PC-9 (cell line): ENCODE measurements at regions not wholly inside any gene's neighbourhood (a gene's known extent, or its start where the extent isn't known, plus 50 kb on each side); places are given as distances from the start of the nearest gene placed in this dataset.

Experiments used
- BruUV-seq: library from RNA; stranded (reverse); fragments of 400-500 nt; replicated peaks from 2 replicates; lab custom pipeline; 2021; lab: Mats Ljungman, UMichigan
- CTCF ChIA-PET: fragments of 300-600 bp; sonication (Branson Sonifier 250); formaldehyde crosslinking; loops from one replicate; lab custom pipeline; 2022; ENCODE audit warnings: antibody characterized with exemption; lab: Charles Lee
- POLR2A ChIA-PET: fragments of 300-600 bp; sonication (Branson Sonifier 250); formaldehyde crosslinking; loops from one replicate; lab custom pipeline; 2022; ENCODE audit warnings: antibody characterized with exemption; ENCODE audit not compliant: unreplicated experiment; lab: Charles Lee
- DNase-seq, 2 experiments: peaks; one replicate each; pipeline versions ENCODE4 v3.0.0 to v3.0.0-alpha.2; 2015 to 2022; ENCODE audit warnings: mixed read lengths in 1 of 2
- H2AFZ ChIP-seq: fragments of 200-600 bp; sonication (generic); 2 replicates; pipeline ENCODE4 v1.8.1; 2017; ENCODE audit warnings: antibody characterized with exemption
- H3F3A ChIP-seq: fragments of 200-600 bp; sonication (generic); 2 replicates; pipeline ENCODE4 v1.8.1; 2017; ENCODE audit warnings: antibody characterized with exemption, mild to moderate bottlenecking, low read depth; ENCODE audit not compliant: insufficient read depth
- H3K27ac ChIP-seq: fragments of 200-600 bp; sonication (generic); 2 replicates; pipeline ENCODE4 v1.6.1; 2016; ENCODE audit warnings: mixed run types
- H3K27me3 ChIP-seq: fragments of 200-600 bp; sonication (generic); 2 replicates; pipeline ENCODE4 v1.6.1; 2016; ENCODE audit warnings: low read depth, mixed run types; ENCODE audit not compliant: insufficient read depth
- H3K36me3 ChIP-seq: fragments of 200-600 bp; sonication (generic); 2 replicates; pipeline ENCODE4 v1.6.1; 2016; ENCODE audit warnings: low read depth, mixed run types
- H3K4me1 ChIP-seq: fragments of 200-600 bp; sonication (generic); replicated peaks from 2 replicates; pipeline ENCODE4 v1.6.1; 2016; ENCODE audit warnings: mixed run types; ENCODE audit not compliant: insufficient read depth
- H3K4me2 ChIP-seq: fragments of 200-600 bp; sonication (generic); 2 replicates; pipeline ENCODE4 v1.6.1; 2017; ENCODE audit warnings: mixed run types
- H3K4me3 ChIP-seq: fragments of 200-600 bp; sonication (generic); 2 replicates; pipeline ENCODE4 v1.6.1; 2016; ENCODE audit warnings: mixed run types
- H3K79me2 ChIP-seq: fragments of 200-600 bp; sonication (generic); 2 replicates; pipeline ENCODE4 v1.6.1; 2017; ENCODE audit warnings: low read depth, mixed run types
- H3K9me2 ChIP-seq: fragments of 200-600 bp; sonication (generic); 2 replicates; pipeline ENCODE4 v1.8.1; 2017; ENCODE audit warnings: mild to moderate bottlenecking; ENCODE audit not compliant: insufficient read depth
- H3K9me3 ChIP-seq: fragments of 200-600 bp; sonication (generic); 2 replicates; pipeline ENCODE4 v1.8.1; 2016; ENCODE audit warnings: low read depth; ENCODE audit not compliant: insufficient read depth
- H4K20me1 ChIP-seq: fragments of 200-600 bp; sonication (generic); 2 replicates; pipeline ENCODE4 v1.8.1; 2017; ENCODE audit not compliant: insufficient read depth
- EZH2 ChIP-seq: fragments of 200-600 bp; sonication (generic); IDR thresholded peaks from 2 replicates; pipeline ENCODE4 v1.8.0; 2017; ENCODE audit warnings: antibody characterized with exemption, low read depth
- intact Hi-C: fragments of 100-400 bp; cut with micrococcal nuclease; formaldehyde crosslinking; loops from one replicate; pipeline ENCODE4 v1.10.0; 2022; ENCODE audit not compliant: unreplicated experiment
- TF ChIP-seq, protein P1 (sequence below): fragments of 200-600 bp; sonication (generic); conservative IDR thresholded peaks from 2 replicates; pipeline ENCODE4 v1.6.1; 2017; ENCODE audit warnings: mixed run types, antibody characterized with exemption, mild to moderate bottlenecking, moderate library complexity

DNA sequence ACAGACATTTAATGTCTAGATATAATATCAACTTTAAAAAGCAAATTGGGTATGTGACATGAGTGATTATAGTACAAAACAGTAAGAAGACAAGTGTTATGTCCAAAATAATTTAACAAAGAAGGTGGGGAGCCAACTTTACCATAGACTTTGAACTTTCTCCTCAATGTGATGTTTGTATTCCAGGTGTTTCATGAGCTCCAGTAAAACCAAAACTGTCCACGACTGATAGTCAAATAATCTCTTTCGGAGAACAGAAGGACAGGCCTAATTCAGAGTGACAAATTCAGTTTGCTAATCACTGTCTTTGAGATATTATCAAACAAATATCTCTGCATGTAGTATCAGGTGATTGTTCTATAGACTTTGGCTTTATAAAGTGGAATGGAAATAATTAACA, 1112.6 kb downstream of the SLC6A15 start:
- Histone ChIP-seq H3K27ac (no peak overlapping the region), H3K4me2 (no peak overlapping the region), H3K9me2 (no peaks in the 10 kb centered on the region), H2AFZ (no peak overlapping the region), H3K4me1 (no peaks in the 10 kb centered on the region), H4K20me1 (no peaks in the 10 kb centered on the region), H3K9me3 (no peaks in the 10 kb centered on the region), H3K36me3 (no peaks in the 10 kb centered on the region), H3F3A (no peaks in the 10 kb centered on the region), H3K27me3 (no peaks in the 10 kb centered on the region), H3K4me3 (no peak overlapping the region), H3K79me2 (no peaks in the 10 kb centered on the region)
- no TSS peak for BruUV-seq
- CTCF ChIA-PET, result no interaction called here
- DNase-seq, result no peak
- intact Hi-C loops, result no loop called here
- TF ChIP-seq, protein P1, sequence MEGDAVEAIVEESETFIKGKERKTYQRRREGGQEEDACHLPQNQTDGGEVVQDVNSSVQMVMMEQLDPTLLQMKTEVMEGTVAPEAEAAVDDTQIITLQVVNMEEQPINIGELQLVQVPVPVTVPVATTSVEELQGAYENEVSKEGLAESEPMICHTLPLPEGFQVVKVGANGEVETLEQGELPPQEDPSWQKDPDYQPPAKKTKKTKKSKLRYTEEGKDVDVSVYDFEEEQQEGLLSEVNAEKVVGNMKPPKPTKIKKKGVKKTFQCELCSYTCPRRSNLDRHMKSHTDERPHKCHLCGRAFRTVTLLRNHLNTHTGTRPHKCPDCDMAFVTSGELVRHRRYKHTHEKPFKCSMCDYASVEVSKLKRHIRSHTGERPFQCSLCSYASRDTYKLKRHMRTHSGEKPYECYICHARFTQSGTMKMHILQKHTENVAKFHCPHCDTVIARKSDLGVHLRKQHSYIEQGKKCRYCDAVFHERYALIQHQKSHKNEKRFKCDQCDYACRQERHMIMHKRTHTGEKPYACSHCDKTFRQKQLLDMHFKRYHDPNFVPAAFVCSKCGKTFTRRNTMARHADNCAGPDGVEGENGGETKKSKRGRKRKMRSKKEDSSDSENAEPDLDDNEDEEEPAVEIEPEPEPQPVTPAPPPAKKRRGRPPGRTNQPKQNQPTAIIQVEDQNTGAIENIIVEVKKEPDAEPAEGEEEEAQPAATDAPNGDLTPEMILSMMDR, result no peak
- TF ChIP-seq EZH2, result no peak
- POLR2A ChIA-PET, result no interaction called here

DNA sequence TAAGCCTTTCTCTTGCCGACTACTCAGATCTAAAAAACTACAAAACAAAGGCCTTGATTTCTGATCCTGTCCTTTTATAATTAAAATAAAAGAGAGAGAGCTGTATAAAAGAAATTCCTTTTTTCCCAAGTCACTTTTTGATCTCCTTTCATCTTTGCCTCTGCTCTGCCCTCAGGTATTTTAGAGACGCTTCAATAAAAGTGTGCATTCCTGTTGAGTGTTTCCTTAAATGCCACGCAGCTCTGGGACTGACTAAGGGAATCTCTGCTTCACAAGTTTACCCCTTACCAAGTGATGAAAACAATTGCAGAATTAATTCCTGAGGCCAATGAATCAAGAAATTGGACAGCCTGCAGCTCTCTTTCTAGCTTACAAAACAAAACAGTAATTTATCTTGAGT, 1109.8 kb downstream of the TMTC2 start:
- H3K4me2 ChIP-seq, result no peak overlapping the region
- H3K9me2 ChIP-seq, result no peaks in the 10 kb centered on the region
- no peaks in the 10 kb centered on the region for H3K79me2 ChIP-seq
- no peak overlapping the region for H3K4me3 ChIP-seq
- H3K4me1 ChIP-seq, result no peaks in the 10 kb centered on the region
- H3K27ac ChIP-seq, result no peak overlapping the region
- no peaks in the 10 kb centered on the region for H3K9me3 ChIP-seq
- BruUV-seq, result no TSS peak
- H3F3A ChIP-seq, result no peaks in the 10 kb centered on the region
- H3K27me3 ChIP-seq, result no peaks in the 10 kb centered on the region
- CTCF ChIA-PET, result no interaction called here
- no peak overlapping the region for H2AFZ ChIP-seq
- POLR2A ChIA-PET, result no interaction called here
- intact Hi-C loops, result no loop called here
- no peak for DNase-seq
- H4K20me1 ChIP-seq, result no peaks in the 10 kb centered on the region
- TF ChIP-seq EZH2, result no peak
- TF ChIP-seq, protein P1, result no peak
- H3K36me3 ChIP-seq, result no peaks in the 10 kb centered on the region

DNA sequence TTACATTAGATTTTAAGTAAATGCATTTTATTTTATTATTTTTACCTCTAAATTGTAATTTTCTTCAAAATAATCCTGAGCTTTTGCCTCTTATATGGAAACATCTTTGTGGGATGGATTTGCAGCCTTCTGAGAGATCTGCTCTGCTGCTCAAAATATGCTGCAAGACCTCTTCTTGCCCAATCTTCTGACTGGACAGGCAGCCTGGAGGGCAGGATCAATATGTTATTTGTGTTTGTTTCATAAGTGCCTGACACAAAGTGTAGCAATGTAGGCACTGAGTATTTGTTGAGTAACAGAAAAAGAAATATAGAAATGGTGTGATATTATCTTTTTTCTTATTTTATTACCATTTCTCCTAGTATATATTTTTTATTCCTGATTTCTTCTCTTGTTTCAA, 1106.9 kb downstream of the TMTC2 start:
- TF ChIP-seq, protein P1, result no peak
- no peak for DNase-seq

More for the DNA sequence above, 1106.9 kb downstream of the TMTC2 start:
- ChIA-PET POLR2A (no interaction called here), CTCF (interaction anchor here (0.6 to 0.7 kb wide), 2 partner anchors 414 to 655 kb away, joined by 3 to 10 read pairs; no protein-coding TSS in a partner anchor)
- no peaks in the 10 kb centered on the region for H3K9me2 ChIP-seq
- no peak overlapping the region for H3K4me2 ChIP-seq
- no peaks in the 10 kb centered on the region for H3K79me2 ChIP-seq
- no peaks in the 10 kb centered on the region for H3K36me3 ChIP-seq
- no peaks in the 10 kb centered on the region for H3K9me3 ChIP-seq
- no peaks in the 10 kb centered on the region for H3K4me1 ChIP-seq
- BruUV-seq, result no TSS peak
- intact Hi-C loops, result no loop called here
- no peaks in the 10 kb centered on the region for H3F3A ChIP-seq
- H3K4me3 ChIP-seq, result no peak overlapping the region
- H3K27me3 ChIP-seq, result no peaks in the 10 kb centered on the region
- H4K20me1 ChIP-seq, result no peaks in the 10 kb centered on the region
- no peak overlapping the region for H3K27ac ChIP-seq
- H2AFZ ChIP-seq, result no peak overlapping the region
